ENCODE measurements at regions not wholly inside any gene's neighbourhood (a gene's known extent, or its start where the extent isn't known, plus 50 kb on each side); places are given as distances from the start of the nearest gene placed in this dataset.

- TF ChIP-seq RAD21 (IDR thresholded peaks at IDR 0.05; ENCODE audit: low read depth) (no peak), MAX (IDR thresholded peaks at IDR 0.05) (no peak), CTCF (IDR thresholded peaks at IDR 0.05 in 2 of 3, conservative IDR thresholded peaks at IDR 0.05 in 1 of 3; ENCODE audit: borderline replicate concordance in 1 of 3, insufficient read depth in 1 of 3, low read depth in 2 of 3, low read length in 2 of 3) (no peak), REST (IDR thresholded peaks at IDR 0.05; ENCODE audit: low read depth) (no peak), POLR2A (IDR thresholded peaks at IDR 0.05; ENCODE audit: borderline replicate concordance, extremely low read depth, insufficient read depth, insufficient read length) (no peak), EZH2 (IDR thresholded peaks at IDR 0.05) (no peak), ZNF274 (IDR thresholded peaks at IDR 0.05; ENCODE audit: low read depth, low read length) (no peak), ZFX (IDR thresholded peaks at IDR 0.05) (no peak), SIN3A (IDR thresholded peaks at IDR 0.05; ENCODE audit: low read depth) (no peak), SRF (IDR thresholded peaks at IDR 0.05; ENCODE audit: low read depth) (no peak), POLR2AphosphoS5 (IDR thresholded peaks at IDR 0.05; ENCODE audit: low read depth, low read length) (no peak), EZH2phosphoT487 (IDR thresholded peaks at IDR 0.05; ENCODE audit: borderline replicate concordance) (no peak), JUND (IDR thresholded peaks at IDR 0.05) (no peak), EGR1 (IDR thresholded peaks at IDR 0.05; ENCODE audit: low read depth) (no peak)
Observed at GRCh38 chr5:123947797-123948196, 435.8 kb downstream of the CSNK1G3 start.

All from HCT116 (cell line).